ENCODE measurements at regions not wholly inside any gene's neighbourhood (a gene's known extent, or its start where the extent isn't known, plus 50 kb on each side); places are given as distances from the start of the nearest gene placed in this dataset.

GRCh38 chr1:68361346-68361910 is 88.3 kb downstream of the RPE65 start:
- Histone ChIP-seq H3K4me3 (no peak overlapping the region), H3K27me3 (ENCODE audit: low read depth) (no peaks in the 10 kb centered on the region), H3K9me3 (replicated peaks) (no peaks in the 10 kb centered on the region), H3K4me1 (peaks cover 14% of the 10 kb centered on the region), H3K27ac (replicated peaks) (no peak overlapping the region), H3K36me3 (no peaks in the 10 kb centered on the region)
- TF ChIP-seq CTCF (IDR thresholded peaks at IDR 0.05; ENCODE audit: borderline replicate concordance), result no peak
- no peak for DNase-seq
- intact Hi-C loops (cut with micrococcal nuclease), result no loop called here

GRCh38 chr1:68359045-68359444 is 90.7 kb downstream of the RPE65 start:
- no peak for DNase-seq
- Histone ChIP-seq H3K9me3 (replicated peaks) (no peaks in the 10 kb centered on the region), H3K4me1 (peaks cover 14% of the 10 kb centered on the region), H3K36me3 (no peaks in the 10 kb centered on the region), H3K4me3 (no peak overlapping the region), H3K27ac (replicated peaks) (no peak overlapping the region), H3K27me3 (ENCODE audit: low read depth) (no peaks in the 10 kb centered on the region)
- no peak for TF ChIP-seq CTCF (IDR thresholded peaks at IDR 0.05; ENCODE audit: borderline replicate concordance)
- intact Hi-C loops (cut with micrococcal nuclease), result no loop called here

- Histone ChIP-seq H3K27me3 (ENCODE audit: low read depth) (no peaks in the 10 kb centered on the region), H3K4me1 (peaks cover 14% of the 10 kb centered on the region), H3K36me3 (no peaks in the 10 kb centered on the region), H3K27ac (replicated peaks) (peak overlapping the region; percentile 28), H3K9me3 (replicated peaks) (no peaks in the 10 kb centered on the region), H3K4me3 (no peak overlapping the region)
- TF ChIP-seq CTCF (IDR thresholded peaks at IDR 0.05; ENCODE audit: borderline replicate concordance), result no peak
- intact Hi-C loops (cut with micrococcal nuclease), result no loop called here
- DNase-seq, result no peak
Observed at GRCh38 chr1:68358439-68358838, 91.3 kb downstream of the RPE65 start.

GRCh38 chr1:68355614-68356013 is 94.1 kb downstream of the RPE65 start:
- intact Hi-C loops (cut with micrococcal nuclease), result no loop called here
- TF ChIP-seq CTCF (IDR thresholded peaks at IDR 0.05; ENCODE audit: borderline replicate concordance), result no peak
- no peak for DNase-seq
- no peaks in the 10 kb centered on the region for H3K9me3 ChIP-seq (replicated peaks)
- no peak overlapping the region for H3K4me3 ChIP-seq
- H3K4me1 ChIP-seq, result peaks cover 14% of the 10 kb centered on the region
- H3K27ac ChIP-seq (replicated peaks), result no peak overlapping the region
- H3K36me3 ChIP-seq, result no peaks in the 10 kb centered on the region
- H3K27me3 ChIP-seq (ENCODE audit: low read depth), result no peaks in the 10 kb centered on the region

- no peak for DNase-seq
- no peaks in the 10 kb centered on the region for H3K36me3 ChIP-seq
- H3K27ac ChIP-seq (replicated peaks), result no peak overlapping the region
- TF ChIP-seq CTCF (IDR thresholded peaks at IDR 0.05; ENCODE audit: borderline replicate concordance), result no peak
- no peaks in the 10 kb centered on the region for H3K9me3 ChIP-seq (replicated peaks)
- H3K4me1 ChIP-seq, result no peaks in the 10 kb centered on the region
- H3K4me3 ChIP-seq, result no peak overlapping the region
- H3K27me3 ChIP-seq (ENCODE audit: low read depth), result no peaks in the 10 kb centered on the region
- intact Hi-C loops (cut with micrococcal nuclease), result no loop called here
Observed at GRCh38 chr1:68352202-68352601, 97.6 kb downstream of the RPE65 start.

All from left ventricle myocardium inferior (tissue), 1 donor.